ENCODE measurements at regions not wholly inside any gene's neighbourhood (a gene's known extent, or its start where the extent isn't known, plus 50 kb on each side); places are given as distances from the start of the nearest gene placed in this dataset.

DNA sequence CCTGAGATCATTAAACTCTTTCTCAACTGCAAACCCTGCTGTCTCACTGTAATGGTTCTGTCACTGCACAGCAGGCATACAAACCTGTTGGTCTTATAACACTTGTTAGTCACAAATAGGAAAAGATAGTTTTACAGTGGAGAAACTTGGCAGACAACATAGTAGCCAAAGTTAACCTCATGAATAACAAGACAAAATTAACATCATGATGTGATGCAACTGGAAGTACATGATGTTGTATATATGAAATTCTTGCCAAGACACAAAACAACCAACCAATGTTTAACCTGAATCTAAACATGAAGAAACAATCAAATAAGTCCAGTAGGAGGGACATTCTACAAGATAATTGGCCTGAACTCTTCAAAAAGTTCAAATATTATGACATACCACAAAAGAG lies 189.3 kb downstream of the RNF152 start:
- Histone ChIP-seq H3K79me2 (ENCODE audit: control insufficient read depth, insufficient read depth, low read length) (no peaks in the 10 kb centered on the region), H3K4me3 (replicated peaks in 1 of 3; ENCODE audit: insufficient read depth in 1 of 3, low read depth in 1 of 3, low read length in 3 of 3) (no peak overlapping the region), H3K36me3 (ENCODE audit: control insufficient read depth in 2 of 2, extremely low read depth in 1 of 2, insufficient read depth in 2 of 2, low read length in 2 of 2) (no peaks in the 10 kb centered on the region), H3K9me3 (replicated peaks; ENCODE audit: control insufficient read depth, insufficient read depth, low read length) (no peaks in the 10 kb centered on the region), H3K9ac (replicated peaks; ENCODE audit: extremely low read depth, insufficient read depth, low read length) (no peak overlapping the region), H3K9me1 (replicated peaks; ENCODE audit: control insufficient read depth, extremely low read depth, insufficient read depth, low read length) (no peaks in the 10 kb centered on the region), H2AFZ (ENCODE audit: low read depth, low read length) (no peak overlapping the region), H3K4me2 (ENCODE audit: insufficient read depth, low read length) (no peak overlapping the region), H4K20me1 (replicated peaks; ENCODE audit: control insufficient read depth, extremely low read depth, insufficient read depth, low read length) (no peaks in the 10 kb centered on the region), H3K27ac (ENCODE audit: insufficient read depth, low read depth, low read length) (no peak overlapping the region), H3K27me3 (ENCODE audit: control insufficient read depth in 2 of 2, insufficient read depth in 2 of 2, low read length in 2 of 2) (no peaks in the 10 kb centered on the region), H3K4me1 (ENCODE audit: control insufficient read depth, extremely low read depth, insufficient read depth, low read length) (peaks cover 18% of the 10 kb centered on the region)
- BruUV-seq (replicated peaks): no TSS peak
- CTCF ChIA-PET: no interaction called here
- POLR2A ChIA-PET: no interaction called here
- no peak for FAIRE-seq
- DNase-seq (ENCODE audit: low read depth, low spot score): no peak
- dilution Hi-C loops (cut with MboI; ENCODE audit: extremely low pct_ligation_motif_present, low sequenced_read_pairs) (no loop called here), intact Hi-C loops (cut with micrococcal nuclease) (loop anchor here (2.0 kb wide), 1 partner anchor 97 kb away; no protein-coding TSS in a partner anchor)
- TF ChIP-seq, protein P1, sequence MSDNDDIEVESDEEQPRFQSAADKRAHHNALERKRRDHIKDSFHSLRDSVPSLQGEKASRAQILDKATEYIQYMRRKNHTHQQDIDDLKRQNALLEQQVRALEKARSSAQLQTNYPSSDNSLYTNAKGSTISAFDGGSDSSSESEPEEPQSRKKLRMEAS (IDR thresholded peaks at IDR 0.05; ENCODE audit: insufficient read depth, insufficient read length): no peak
- TF ChIP-seq EZH2 (IDR thresholded peaks at IDR 0.05; ENCODE audit: borderline replicate concordance, low read depth, low read length, severe bottlenecking) (no peak), FOS (IDR thresholded peaks at IDR 0.05; ENCODE audit: borderline replicate concordance, insufficient read depth, low read length) (no peak), JUN (IDR thresholded peaks at IDR 0.05; ENCODE audit: borderline replicate concordance, insufficient read depth, insufficient read length, low read depth) (no peak), POLR2AphosphoS5 (IDR thresholded peaks at IDR 0.05; ENCODE audit: insufficient read depth, low read depth, low read length) (no peak), GATA2 (IDR thresholded peaks at IDR 0.05; ENCODE audit: insufficient read depth, insufficient read length, low read depth, low read length) (no peak), MYC (IDR thresholded peaks at IDR 0.05; ENCODE audit: low read depth, low read length) (no peak), POLR2A (IDR thresholded peaks at IDR 0.05; ENCODE audit: low read depth, low read length) (no peak)
- TF ChIP-seq, protein P2, sequence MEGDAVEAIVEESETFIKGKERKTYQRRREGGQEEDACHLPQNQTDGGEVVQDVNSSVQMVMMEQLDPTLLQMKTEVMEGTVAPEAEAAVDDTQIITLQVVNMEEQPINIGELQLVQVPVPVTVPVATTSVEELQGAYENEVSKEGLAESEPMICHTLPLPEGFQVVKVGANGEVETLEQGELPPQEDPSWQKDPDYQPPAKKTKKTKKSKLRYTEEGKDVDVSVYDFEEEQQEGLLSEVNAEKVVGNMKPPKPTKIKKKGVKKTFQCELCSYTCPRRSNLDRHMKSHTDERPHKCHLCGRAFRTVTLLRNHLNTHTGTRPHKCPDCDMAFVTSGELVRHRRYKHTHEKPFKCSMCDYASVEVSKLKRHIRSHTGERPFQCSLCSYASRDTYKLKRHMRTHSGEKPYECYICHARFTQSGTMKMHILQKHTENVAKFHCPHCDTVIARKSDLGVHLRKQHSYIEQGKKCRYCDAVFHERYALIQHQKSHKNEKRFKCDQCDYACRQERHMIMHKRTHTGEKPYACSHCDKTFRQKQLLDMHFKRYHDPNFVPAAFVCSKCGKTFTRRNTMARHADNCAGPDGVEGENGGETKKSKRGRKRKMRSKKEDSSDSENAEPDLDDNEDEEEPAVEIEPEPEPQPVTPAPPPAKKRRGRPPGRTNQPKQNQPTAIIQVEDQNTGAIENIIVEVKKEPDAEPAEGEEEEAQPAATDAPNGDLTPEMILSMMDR (IDR thresholded peaks at IDR 0.05; ENCODE audit: extremely low read depth in 1 of 2, insufficient read depth in 1 of 2, low read depth in 1 of 2, low read length in 2 of 2): no peak

Data from endothelial cell of umbilical vein (primary cell).